ENCODE measurements at regions not wholly inside any gene's neighbourhood (a gene's known extent, or its start where the extent isn't known, plus 50 kb on each side); places are given as distances from the start of the nearest gene placed in this dataset.
"Not testable (repeated sequence)": the region's sequence is repeated elsewhere in the genome, so short reads cannot be mapped to it uniquely, and the experiment has no call there.

GRCh38 chr13:99733346-99733745, 232.1 kb downstream of the TM9SF2 start:
- DNase-seq, result no peak

- no peak for DNase-seq
Measured at GRCh38 chr13:99731747-99732146, 230.5 kb downstream of the TM9SF2 start.

- no peak for DNase-seq
Measured at GRCh38 chr13:99730403-99730802, 229.1 kb downstream of the TM9SF2 start.

GRCh38 chr13:99729745-99730144, 228.5 kb downstream of the TM9SF2 start:
- no peak for DNase-seq

GRCh38 chr13:99727651-99728050, 226.4 kb downstream of the TM9SF2 start:
- DNase-seq, result not testable (repeated sequence)

GRCh38 chr13:99726282-99726894, 225.1 kb downstream of the TM9SF2 start:
- no peak for DNase-seq

- no peak for DNase-seq
Measured at GRCh38 chr13:99725644-99726043, 224.4 kb downstream of the TM9SF2 start.

GRCh38 chr13:99724633-99725517, 223.6 kb downstream of the TM9SF2 start:
- DNase-seq, result no peak

GRCh38 chr13:99723878-99724277, 222.6 kb downstream of the TM9SF2 start:
- DNase-seq, result no peak

- DNase-seq, result no peak
Measured at GRCh38 chr13:99722931-99723330, 221.7 kb downstream of the TM9SF2 start.

- DNase-seq, result no peak
Measured at GRCh38 chr13:99722338-99722818, 221.1 kb downstream of the TM9SF2 start.

GRCh38 chr13:99721606-99722337, 220.5 kb downstream of the TM9SF2 start:
- no peak for DNase-seq

- no peak for DNase-seq
Measured at GRCh38 chr13:99717959-99718674, 216.8 kb downstream of the TM9SF2 start.

- no peak for DNase-seq
Measured at GRCh38 chr13:99709134-99709533, 207.9 kb downstream of the TM9SF2 start.

GRCh38 chr13:99704390-99704789, 203.1 kb downstream of the TM9SF2 start:
- DNase-seq, result no peak

- no peak for DNase-seq
Measured at GRCh38 chr13:99703908-99704307, 202.6 kb downstream of the TM9SF2 start.

GRCh38 chr13:99702687-99703319, 201.5 kb downstream of the TM9SF2 start:
- no peak for DNase-seq

GRCh38 chr13:99700468-99700867, 199.2 kb downstream of the TM9SF2 start:
- no peak for DNase-seq

GRCh38 chr13:99698816-99699099, 197.5 kb downstream of the TM9SF2 start:
- DNase-seq, result no peak

GRCh38 chr13:99698010-99698815, 196.9 kb downstream of the TM9SF2 start:
- DNase-seq, result no peak

GRCh38 chr13:99695857-99696256, 194.6 kb downstream of the TM9SF2 start:
- DNase-seq, result no peak

All from GOT3 (cell line).